Uterus (tissue), 3 donors: ENCODE measurements at regions not wholly inside any gene's neighbourhood (a gene's known extent, or its start where the extent isn't known, plus 50 kb on each side); places are given as distances from the start of the nearest gene placed in this dataset.

Experiments used
- DNase-seq, 2 donors: peaks; one replicate each; pipeline ENCODE4 v3.0.0-alpha.2; 2019 to 2020
- H3K27ac ChIP-seq, 2 donors: fragments of 200-600 bp; sonication (generic); 1 replicate in 1 of 2; 2 replicates in 1 of 2; pipeline ENCODE4 v1.5.1; 2016 to 2018
- H3K27me3 ChIP-seq, 2 donors: fragments of 200-600 bp; sonication (generic); one replicate each; pipeline ENCODE4 v1.5.1; 2018 to 2019; ENCODE audit warnings: control low read depth in 1 of 2
- H3K36me3 ChIP-seq, 2 donors: fragments of 200-600 bp; sonication (generic); one replicate each; pipeline ENCODE4 v1.5.1; 2019; ENCODE audit warnings: control low read depth in 1 of 2
- H3K4me1 ChIP-seq, 2 donors: fragments of 200-600 bp; sonication (generic); one replicate each; pipeline ENCODE4 v1.5.1; 2018 to 2019; ENCODE audit warnings: control low read depth in 1 of 2
- H3K4me3 ChIP-seq, 2 donors: fragments of 200-600 bp; sonication (generic); 1 replicate in 1 of 2; 2 replicates in 1 of 2; pipeline ENCODE4 v1.5.1; 2018 to 2019; ENCODE audit warnings: mild to moderate bottlenecking in 1 of 2
- H3K9me3 ChIP-seq, 2 donors: fragments of 200-600 bp; sonication (generic); one replicate each; pipeline ENCODE4 v1.5.1; 2019; ENCODE audit warnings: control low read depth in 1 of 2
- POLR2A ChIP-seq, 2 donors: fragments of 450-650 bp; IDR thresholded peaks; one replicate each; pipeline ENCODE4 v1.6.1; 2016; ENCODE audit warnings: antibody characterized with exemption in 2 of 2, mild to moderate bottlenecking in 1 of 2, moderate library complexity in 1 of 2
- intact Hi-C: fragments of 100-400 bp; cut with DNase I; formaldehyde crosslinking; loops from one replicate; pipeline ENCODE4 v1.15.1; 2023; ENCODE audit warnings: low total_unique reads
- TF ChIP-seq, protein P1 (sequence below), 4 experiments: fragments of 200-600 bp in 2 of 4; fragments of 450-650 bp in 2 of 4; sonication (generic) in 2 of 4; IDR thresholded peaks; one replicate each; pipeline ENCODE4 v1.5.1; 2016 to 2019; ENCODE audit warnings: antibody characterized with exemption in 4 of 4, mild to moderate bottlenecking in 2 of 4, moderate library complexity in 1 of 4
- donor health status: DM: yes; HTN: yes; CAD: no.

DNA sequence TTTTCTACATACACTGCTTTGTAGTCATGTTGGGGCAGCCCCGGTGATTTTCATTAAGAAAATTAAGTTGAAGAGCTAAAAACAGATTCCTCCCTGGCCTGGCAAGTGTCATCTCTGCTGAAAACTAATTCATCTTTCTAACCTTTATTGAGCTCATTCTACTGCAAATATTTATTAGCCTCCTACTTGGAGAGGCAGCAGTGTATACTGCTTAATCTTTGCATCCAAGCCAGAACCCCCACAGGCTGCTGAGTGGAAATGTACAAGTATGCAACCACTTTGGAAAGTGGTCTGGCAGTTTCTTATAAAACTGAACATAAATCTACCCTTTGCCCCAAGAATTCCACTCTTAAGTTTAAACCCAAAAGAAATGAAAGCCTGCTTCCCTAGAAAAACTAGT, 223.4 kb downstream of the DRD1 start:
- no peaks in the 10 kb centered on the region for H3K27me3 ChIP-seq
- H3K4me3 ChIP-seq, result no peak overlapping the region
- DNase-seq, result no peak
- no peak overlapping the region for H3K27ac ChIP-seq
- intact Hi-C loops, result no loop called here
- no peaks in the 10 kb centered on the region for H3K9me3 ChIP-seq
- H3K4me1 ChIP-seq, result no peaks in the 10 kb centered on the region
- no peaks in the 10 kb centered on the region for H3K36me3 ChIP-seq
- TF ChIP-seq, protein P1, sequence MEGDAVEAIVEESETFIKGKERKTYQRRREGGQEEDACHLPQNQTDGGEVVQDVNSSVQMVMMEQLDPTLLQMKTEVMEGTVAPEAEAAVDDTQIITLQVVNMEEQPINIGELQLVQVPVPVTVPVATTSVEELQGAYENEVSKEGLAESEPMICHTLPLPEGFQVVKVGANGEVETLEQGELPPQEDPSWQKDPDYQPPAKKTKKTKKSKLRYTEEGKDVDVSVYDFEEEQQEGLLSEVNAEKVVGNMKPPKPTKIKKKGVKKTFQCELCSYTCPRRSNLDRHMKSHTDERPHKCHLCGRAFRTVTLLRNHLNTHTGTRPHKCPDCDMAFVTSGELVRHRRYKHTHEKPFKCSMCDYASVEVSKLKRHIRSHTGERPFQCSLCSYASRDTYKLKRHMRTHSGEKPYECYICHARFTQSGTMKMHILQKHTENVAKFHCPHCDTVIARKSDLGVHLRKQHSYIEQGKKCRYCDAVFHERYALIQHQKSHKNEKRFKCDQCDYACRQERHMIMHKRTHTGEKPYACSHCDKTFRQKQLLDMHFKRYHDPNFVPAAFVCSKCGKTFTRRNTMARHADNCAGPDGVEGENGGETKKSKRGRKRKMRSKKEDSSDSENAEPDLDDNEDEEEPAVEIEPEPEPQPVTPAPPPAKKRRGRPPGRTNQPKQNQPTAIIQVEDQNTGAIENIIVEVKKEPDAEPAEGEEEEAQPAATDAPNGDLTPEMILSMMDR (IDR thresholded peaks at IDR 0.05), result no peak
- TF ChIP-seq POLR2A (IDR thresholded peaks at IDR 0.05), result no peak

DNA sequence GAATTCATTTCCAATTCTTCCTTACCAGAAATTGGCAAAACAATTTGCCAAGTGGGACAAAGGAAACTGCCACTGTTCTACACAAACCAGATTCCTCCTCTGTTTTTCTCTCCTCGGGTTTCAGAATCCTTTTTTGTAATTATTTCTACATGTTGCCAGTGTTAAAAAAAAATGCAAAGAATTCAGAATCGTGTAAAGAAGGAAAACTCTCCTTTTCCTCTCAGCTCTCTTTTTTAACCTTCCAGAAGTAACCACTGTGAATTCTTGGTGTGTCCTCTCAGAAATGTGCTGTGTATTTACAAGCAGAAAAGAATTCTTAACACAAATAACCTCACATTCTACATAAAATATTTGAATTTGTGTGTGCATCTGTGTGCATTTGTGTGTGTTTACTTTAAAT, 224.6 kb downstream of the DRD1 start:
- Histone ChIP-seq H3K9me3 (no peaks in the 10 kb centered on the region), H3K36me3 (no peaks in the 10 kb centered on the region), H3K27me3 (no peaks in the 10 kb centered on the region), H3K27ac (no peak overlapping the region), H3K4me1 (no peaks in the 10 kb centered on the region), H3K4me3 (no peak overlapping the region)
- DNase-seq, result no peak
- TF ChIP-seq, protein P1 (IDR thresholded peaks at IDR 0.05), result no peak
- TF ChIP-seq POLR2A (IDR thresholded peaks at IDR 0.05), result no peak
- intact Hi-C loops, result no loop called here

DNA sequence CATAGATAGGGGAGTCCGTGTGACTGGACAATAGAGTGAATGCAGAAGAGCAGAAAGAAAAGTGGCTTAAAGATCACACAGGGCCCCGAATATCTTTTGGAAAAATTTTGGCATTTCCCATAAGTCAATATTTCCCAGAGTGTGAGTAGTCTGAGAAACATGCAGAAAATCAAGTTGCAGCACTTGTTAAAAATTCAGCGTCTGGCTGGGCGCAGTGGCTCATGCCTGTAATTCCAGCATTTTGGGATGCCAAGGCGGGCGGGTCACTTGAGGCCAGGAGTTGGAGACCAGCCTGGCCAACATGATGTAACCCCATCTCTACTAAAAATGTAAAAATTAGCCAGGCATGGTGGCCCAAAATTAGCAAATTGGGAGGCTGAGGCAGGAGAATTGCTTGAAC, 227.0 kb downstream of the DRD1 start:
- TF ChIP-seq, protein P1 (IDR thresholded peaks at IDR 0.05), result no peak
- TF ChIP-seq POLR2A (IDR thresholded peaks at IDR 0.05), result no peak
- DNase-seq, result peak in 1 of 2 donors; percentile 17
- Histone ChIP-seq H3K27ac (no peak overlapping the region), H3K9me3 (no peaks in the 10 kb centered on the region), H3K4me3 (no peak overlapping the region), H3K36me3 (no peaks in the 10 kb centered on the region), H3K27me3 (no peaks in the 10 kb centered on the region), H3K4me1 (no peaks in the 10 kb centered on the region)
- intact Hi-C loops, result no loop called here

DNA sequence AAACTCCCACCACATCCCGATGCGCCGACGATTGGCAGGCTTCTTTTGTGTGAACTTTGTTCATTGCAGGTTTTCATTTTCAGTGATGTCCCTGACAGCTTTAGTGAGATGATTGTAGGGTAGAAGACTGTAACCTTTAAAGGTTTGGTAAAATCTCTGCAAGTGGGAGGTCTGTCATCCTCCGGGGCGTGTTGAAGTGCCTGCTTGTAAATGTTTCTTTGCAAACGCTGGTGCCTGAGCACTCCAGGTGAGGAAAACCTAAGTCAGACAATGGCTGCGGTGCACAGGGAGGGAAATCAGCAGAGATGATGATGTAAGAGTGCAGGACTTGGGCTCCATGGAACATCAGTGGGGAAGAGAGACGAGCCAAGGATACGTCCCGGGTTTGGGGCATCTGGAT, 228.1 kb downstream of the DRD1 start:
- H3K4me3 ChIP-seq, result no peak overlapping the region
- H3K4me1 ChIP-seq, result no peaks in the 10 kb centered on the region
- DNase-seq, result no peak
- no peaks in the 10 kb centered on the region for H3K27me3 ChIP-seq
- TF ChIP-seq POLR2A (IDR thresholded peaks at IDR 0.05), result no peak
- TF ChIP-seq, protein P1 (IDR thresholded peaks at IDR 0.05), result no peak
- no peaks in the 10 kb centered on the region for H3K9me3 ChIP-seq
- no peak overlapping the region for H3K27ac ChIP-seq
- H3K36me3 ChIP-seq, result no peaks in the 10 kb centered on the region
- intact Hi-C loops, result no loop called here

DNA sequence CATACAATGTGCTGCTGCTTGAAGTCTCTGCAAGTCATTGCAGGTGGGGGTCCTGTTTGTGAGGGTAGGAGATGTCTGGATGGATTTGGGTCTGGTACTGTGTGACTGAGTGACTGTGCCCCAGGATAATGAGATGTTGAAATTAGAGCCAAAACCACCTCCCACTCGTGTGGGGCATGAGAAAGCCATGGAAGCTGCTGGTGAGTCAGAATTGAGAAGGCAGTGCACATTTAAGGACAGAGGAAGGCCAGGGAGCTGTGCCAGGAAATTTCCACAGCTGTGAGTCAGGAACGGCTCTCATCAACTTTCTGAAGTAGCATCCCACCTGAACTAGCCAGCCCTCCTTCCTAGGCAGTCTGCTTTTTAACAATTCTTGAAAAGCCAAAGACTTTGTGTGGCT, 229.8 kb downstream of the DRD1 start:
- no peak overlapping the region for H3K27ac ChIP-seq
- no peak for DNase-seq
- no peaks in the 10 kb centered on the region for H3K27me3 ChIP-seq
- H3K4me3 ChIP-seq, result no peak overlapping the region
- intact Hi-C loops, result no loop called here
- H3K9me3 ChIP-seq, result no peaks in the 10 kb centered on the region
- no peak for TF ChIP-seq POLR2A (IDR thresholded peaks at IDR 0.05)
- TF ChIP-seq, protein P1 (IDR thresholded peaks at IDR 0.05), result no peak
- no peaks in the 10 kb centered on the region for H3K36me3 ChIP-seq
- no peaks in the 10 kb centered on the region for H3K4me1 ChIP-seq
